Smooth muscle cell (in vitro differentiated cells): ENCODE measurements at regions not wholly inside any gene's neighbourhood (a gene's known extent, or its start where the extent isn't known, plus 50 kb on each side); places are given as distances from the start of the nearest gene placed in this dataset.
A peak's percentile ranks its signal among the peaks of the same experiment; 100 is the strongest.

ENCODE experiments used
- DNase-seq: peaks from one replicate; lab custom pipeline; 2025; ENCODE audit not compliant: unreplicated experiment; lab: John Stamatoyannopoulos, UW
- H2AFZ ChIP-seq: fragments of 200-600 bp; sonication (generic); 2 replicates; pipeline ENCODE4 v1.6.0; 2016; ENCODE audit warnings: antibody characterized with exemption, low read depth, mild to moderate bottlenecking
- H3F3A ChIP-seq: fragments of 200-600 bp; sonication (generic); 2 replicates; pipeline ENCODE4 v1.6.0; 2017; ENCODE audit warnings: antibody characterized with exemption, low read depth
- H3K27ac ChIP-seq: fragments of 200-600 bp; sonication (generic); 2 replicates; pipeline ENCODE4 v1.5.1; 2016; ENCODE audit warnings: low read depth, mild to moderate bottlenecking
- H3K27me3 ChIP-seq: fragments of 200-600 bp; sonication (generic); 2 replicates; pipeline ENCODE4 v1.6.1; 2016; ENCODE audit warnings: low read depth, mild to moderate bottlenecking
- H3K36me3 ChIP-seq: fragments of 200-600 bp; sonication (generic); 2 replicates; pipeline ENCODE4 v1.5.1; 2016; ENCODE audit warnings: low read depth
- H3K4me1 ChIP-seq: fragments of 200-600 bp; sonication (generic); 2 replicates; pipeline ENCODE4 v1.5.1; 2016; ENCODE audit warnings: low read depth
- H3K4me2 ChIP-seq: fragments of 200-600 bp; sonication (generic); 2 replicates; pipeline ENCODE4 v1.6.0; 2016; ENCODE audit warnings: mild to moderate bottlenecking
- H3K4me3 ChIP-seq: fragments of 200-600 bp; sonication (generic); 2 replicates; pipeline ENCODE4 v1.5.1; 2016; ENCODE audit warnings: mild to moderate bottlenecking
- H3K79me2 ChIP-seq: fragments of 200-600 bp; sonication (generic); 2 replicates; pipeline ENCODE4 v1.6.0; 2016; ENCODE audit warnings: low read depth, mild to moderate bottlenecking
- H3K9ac ChIP-seq: fragments of 200-600 bp; sonication (generic); 2 replicates; pipeline ENCODE4 v1.6.0; 2016; ENCODE audit warnings: low read depth
- H3K9me3 ChIP-seq: fragments of 200-600 bp; sonication (generic); replicated peaks from 2 replicates; pipeline ENCODE4 v1.5.1; 2016; ENCODE audit warnings: low read depth
- H4K20me1 ChIP-seq: fragments of 200-600 bp; sonication (generic); 2 replicates; pipeline ENCODE4 v1.6.0; 2016; ENCODE audit warnings: low read depth
- CTCF ChIP-seq: fragments of 200-600 bp; sonication (generic); IDR thresholded peaks from 2 replicates; pipeline ENCODE4 v1.5.1; 2017; ENCODE audit warnings: borderline replicate concordance, mild to moderate bottlenecking, antibody characterized with exemption; ENCODE audit not compliant: insufficient read depth, poor library complexity, severe bottlenecking
- WGBS: methylation state at CpG from one replicate; pipeline ENCODE4 v1.1.7; 2016; ENCODE audit warnings: low lambda C conversion rate; 5-methylcytosine and 5-hydroxymethylcytosine counted together

- Histone ChIP-seq H3F3A (no peaks in the 10 kb centered on the region), H3K4me1 (peaks cover 8% of the 10 kb centered on the region), H3K27me3 (no peaks in the 10 kb centered on the region), H2AFZ (peak overlapping the region; percentile 5), H4K20me1 (no peaks in the 10 kb centered on the region), H3K4me2 (no peak overlapping the region), H3K4me3 (no peak overlapping the region), H3K9ac (peak overlapping the region; percentile 6), H3K79me2 (no peaks in the 10 kb centered on the region), H3K27ac (peak overlapping the region; percentile 64), H3K9me3 (no peaks in the 10 kb centered on the region), H3K36me3 (no peaks in the 10 kb centered on the region)
- DNase-seq = no peak
- 73% methylated on average over 2 of the region's 2 CpGs for WGBS
- TF ChIP-seq CTCF = no peak
Measured at GRCh38 chrX:42976746-42977366, 198.9 kb upstream of the PPP1R2C start.

GRCh38 chrX:42978655-42979379, 200.9 kb upstream of the PPP1R2C start:
- Histone ChIP-seq H3K9me3 (no peaks in the 10 kb centered on the region), H3K27ac (peak overlapping the region; percentile 6), H3K36me3 (no peaks in the 10 kb centered on the region), H3K27me3 (no peaks in the 10 kb centered on the region), H2AFZ (peak overlapping the region; percentile 7), H3K9ac (no peak overlapping the region), H3K4me1 (peaks cover 8% of the 10 kb centered on the region), H4K20me1 (no peaks in the 10 kb centered on the region), H3F3A (no peaks in the 10 kb centered on the region), H3K4me3 (no peak overlapping the region), H3K4me2 (peak overlapping the region; percentile 33), H3K79me2 (no peaks in the 10 kb centered on the region)
- no peak for DNase-seq
- WGBS = 57% methylated on average over 3 of the region's 3 CpGs
- TF ChIP-seq CTCF = no peak

- Histone ChIP-seq H3K27me3 (no peaks in the 10 kb centered on the region), H3K4me2 (no peak overlapping the region), H3K4me3 (no peak overlapping the region), H2AFZ (no peak overlapping the region), H4K20me1 (no peaks in the 10 kb centered on the region), H3K27ac (no peak overlapping the region), H3K9ac (no peak overlapping the region), H3K36me3 (no peaks in the 10 kb centered on the region), H3K4me1 (peaks cover 16% of the 10 kb centered on the region), H3F3A (no peaks in the 10 kb centered on the region), H3K9me3 (no peaks in the 10 kb centered on the region), H3K79me2 (no peaks in the 10 kb centered on the region)
- WGBS = 88% methylated on average over 1 of the region's 1 CpG
- TF ChIP-seq CTCF = no peak
- DNase-seq = no peak
Measured at GRCh38 chrX:42988700-42989099, 210.7 kb upstream of the PPP1R2C start.
